Stimulated activated CD4-positive, alpha-beta T cell treated with anti-CD3 and anti-CD28 coated beads, Interleukin-2, amount 100 ng/mL, for 48 hours (primary cell): ENCODE measurements at regions not wholly inside any gene's neighbourhood (a gene's known extent, or its start where the extent isn't known, plus 50 kb on each side); places are given as distances from the start of the nearest gene placed in this dataset.

Experiments
- DNase-seq, 2 donors: peaks; one replicate each; pipeline ENCODE4 v3.0.0-alpha.2; 2020

DNA sequence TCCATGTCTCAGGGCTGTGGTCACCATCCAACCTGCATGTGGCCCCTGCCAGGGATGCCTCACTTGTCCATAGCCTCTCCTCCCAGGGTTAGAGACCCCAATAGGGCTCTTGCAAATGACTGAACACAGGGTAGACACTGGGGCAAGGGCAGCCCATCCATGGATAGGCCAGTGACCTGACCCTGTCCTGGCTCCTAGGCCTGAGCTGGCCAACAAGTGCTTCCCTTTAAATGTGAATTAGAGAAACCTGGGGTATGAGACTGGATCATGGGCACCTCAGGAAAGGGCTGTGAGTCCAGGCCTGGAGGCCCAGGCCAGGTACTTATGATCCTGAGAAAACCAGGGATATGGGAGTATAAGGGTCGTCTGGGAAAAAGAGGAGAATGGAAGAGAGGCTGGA, 64.5 kb downstream of the COPS8 start:
- DNase-seq: no peak

DNA sequence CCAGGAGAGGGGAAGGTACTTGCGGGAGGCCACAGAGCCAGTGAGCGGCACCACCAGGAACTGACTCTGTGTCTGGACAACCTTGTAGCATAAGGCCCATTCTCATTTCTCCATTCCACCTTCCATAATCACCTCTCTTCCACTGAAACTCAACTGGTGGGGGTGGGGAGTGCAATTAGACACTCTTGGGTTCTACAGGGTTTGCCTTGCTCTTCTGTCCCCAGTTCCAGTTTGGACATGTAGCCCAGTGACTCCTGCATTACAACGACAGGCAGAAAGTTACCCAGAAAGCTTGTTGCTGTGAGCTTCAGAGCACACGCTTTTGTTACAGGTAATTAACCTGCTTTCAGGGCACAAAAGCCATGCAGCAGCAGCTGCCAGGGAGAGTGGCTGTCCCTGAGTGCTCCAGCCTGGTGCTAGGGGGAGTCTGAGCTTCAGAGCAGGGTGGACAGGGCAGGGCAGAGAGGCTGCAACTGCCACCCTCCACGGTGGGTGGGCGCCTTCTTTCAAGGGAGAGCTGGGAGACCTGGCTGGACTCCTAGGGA, 65.2 kb downstream of the COPS8 start:
- no peak for DNase-seq

DNA sequence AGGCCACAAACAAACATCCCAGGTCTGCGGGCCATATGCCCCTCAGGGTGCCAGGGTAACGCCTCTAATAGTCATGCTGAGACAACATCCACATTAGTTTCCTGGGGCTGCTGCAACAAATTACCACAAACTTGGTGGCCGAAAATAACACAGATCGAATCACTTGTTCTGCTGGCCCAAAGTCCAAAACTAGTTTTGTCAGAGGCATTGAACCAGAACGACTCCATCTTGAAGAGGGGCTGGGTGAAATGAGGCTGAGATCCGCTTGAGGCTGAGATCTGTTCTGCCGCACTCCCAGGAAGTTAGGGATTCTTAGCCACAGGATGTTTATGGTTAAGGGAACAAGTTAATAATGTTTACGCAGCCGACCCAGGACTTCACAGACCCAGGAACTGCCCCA, 66.7 kb downstream of the COPS8 start:
- DNase-seq: no peak

DNA sequence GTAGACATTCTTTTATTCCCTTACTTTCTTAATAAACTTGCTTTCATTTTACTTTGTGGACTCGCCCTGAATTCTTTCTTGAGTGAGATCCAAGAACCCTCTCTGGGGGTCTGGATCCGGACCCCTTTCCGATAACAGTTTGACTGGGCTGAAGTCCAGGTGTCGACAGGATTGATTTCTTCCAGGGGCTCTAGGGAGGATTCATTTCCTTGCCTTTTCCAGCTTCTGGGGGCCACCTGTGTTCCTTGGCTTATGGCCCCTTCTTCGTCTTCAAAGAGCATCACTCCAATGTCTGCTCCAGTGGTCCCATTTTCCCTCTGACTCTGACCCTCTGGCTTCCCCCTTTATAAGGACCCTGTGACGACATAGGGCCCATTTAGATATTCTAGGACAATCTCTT, 67.5 kb downstream of the COPS8 start:
- no peak for DNase-seq

DNA sequence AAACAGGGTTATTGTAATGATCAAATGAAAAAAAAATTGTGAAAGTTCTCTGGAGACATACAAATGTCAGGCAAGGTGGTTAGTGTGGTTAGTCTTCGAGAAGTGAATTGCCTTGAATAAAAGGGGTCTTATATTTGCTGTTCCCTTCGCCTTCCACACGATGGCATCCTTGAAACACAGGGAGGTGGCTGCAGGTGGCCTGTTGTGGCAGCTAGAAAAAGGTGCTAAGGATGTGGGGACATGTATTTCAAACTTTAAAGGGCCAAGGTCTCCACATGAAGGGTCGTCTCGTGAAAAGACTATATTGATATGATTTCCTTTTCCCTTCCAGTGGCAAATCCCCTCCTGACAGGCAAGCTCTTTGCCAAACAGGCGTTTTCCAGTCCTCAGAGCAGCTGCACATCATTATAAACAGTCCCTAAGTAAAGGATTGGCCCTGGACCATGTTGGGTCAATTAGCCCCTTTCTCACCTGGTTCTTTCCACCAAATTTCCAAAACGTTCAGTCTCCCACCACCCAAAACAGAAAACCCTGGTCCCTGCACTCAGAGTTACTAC, 68.5 kb downstream of the COPS8 start:
- peak; percentile 48 to 58 for DNase-seq

DNA sequence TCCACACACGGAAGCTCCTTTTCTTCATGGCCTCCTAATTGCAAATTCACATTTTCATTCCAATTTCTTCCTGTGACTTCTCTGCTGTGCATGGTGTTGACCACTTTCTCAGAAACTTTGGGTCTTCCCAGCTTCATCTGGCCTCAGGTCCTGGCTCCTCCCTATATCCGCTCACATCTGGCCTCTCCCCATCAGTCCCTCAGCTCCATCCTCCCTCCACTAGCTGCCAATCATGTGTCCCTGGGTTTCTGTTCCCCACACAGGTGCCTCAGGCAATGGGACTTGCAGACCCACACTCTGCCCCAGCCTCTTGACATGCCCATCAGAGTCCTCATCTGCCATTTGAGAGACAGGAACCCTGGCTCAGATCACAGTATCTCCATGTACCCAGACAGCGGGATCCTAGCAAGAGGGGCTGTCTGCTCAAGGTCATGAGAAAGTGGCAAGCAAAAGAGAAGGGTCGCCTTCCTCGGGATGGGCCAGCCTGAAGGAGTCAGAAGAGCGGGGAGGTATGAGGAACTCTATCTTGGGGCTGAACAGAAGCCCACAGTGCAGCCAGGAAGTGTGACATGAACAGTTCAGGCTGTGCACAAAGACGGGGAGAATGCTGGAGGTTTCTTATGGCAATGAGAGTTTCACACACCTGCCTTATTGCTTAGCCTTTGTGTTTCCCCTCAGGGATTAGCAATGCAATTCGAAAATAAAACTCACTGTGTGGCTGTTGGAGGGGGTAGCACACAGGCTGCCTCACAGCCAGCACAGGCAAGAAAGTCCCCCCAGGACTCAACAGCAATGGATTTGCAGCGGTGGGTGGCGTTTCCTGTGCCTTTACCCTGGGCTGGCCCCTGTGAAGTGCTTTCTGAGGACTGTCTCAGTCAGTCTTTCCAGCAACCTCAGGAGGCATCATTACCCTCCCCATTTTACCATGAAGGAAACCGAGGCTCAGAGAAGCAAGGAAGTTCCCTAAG, 69.5 kb downstream of the COPS8 start:
- no peak for DNase-seq

DNA sequence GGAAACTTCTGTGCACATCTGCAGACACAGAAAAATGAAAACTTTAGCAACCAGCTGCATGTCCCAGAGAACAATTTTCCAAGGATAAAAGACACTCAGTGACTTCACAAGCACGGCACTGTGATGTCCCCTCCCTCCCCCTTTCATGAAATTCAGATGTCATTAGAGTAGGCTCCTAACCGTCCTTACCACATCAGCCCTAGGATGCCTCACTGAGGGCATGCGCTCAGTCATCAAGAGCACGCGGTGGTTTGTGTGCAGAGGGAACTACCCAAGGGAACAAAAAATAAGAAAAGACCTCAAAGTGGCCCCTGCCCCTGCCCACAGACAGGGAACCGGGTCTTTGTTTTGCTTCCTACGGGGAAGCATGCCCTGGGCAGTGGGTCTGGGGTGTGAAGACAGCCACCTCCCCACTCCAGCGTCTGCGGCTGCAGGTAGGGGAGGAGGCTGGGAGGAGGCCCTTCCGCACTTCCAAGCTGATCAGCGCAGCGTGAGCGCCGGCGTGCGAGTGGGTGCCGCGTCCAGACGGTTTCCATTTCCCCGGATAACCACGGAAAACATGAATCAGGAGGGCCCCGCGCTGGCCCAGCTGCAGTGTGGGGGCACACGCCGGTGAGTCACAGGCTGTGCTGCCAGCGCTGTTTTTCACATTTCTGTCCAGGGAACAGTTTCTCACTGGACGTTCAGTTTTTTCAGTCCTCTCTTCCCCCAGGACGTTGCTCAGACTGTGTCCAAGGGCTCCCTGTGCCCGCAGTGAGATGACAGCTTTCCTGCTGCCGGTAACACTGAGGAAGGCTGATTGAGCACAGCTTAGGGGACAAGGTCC, 70.6 kb downstream of the COPS8 start:
- DNase-seq: peak; percentile 48 to 56

DNA sequence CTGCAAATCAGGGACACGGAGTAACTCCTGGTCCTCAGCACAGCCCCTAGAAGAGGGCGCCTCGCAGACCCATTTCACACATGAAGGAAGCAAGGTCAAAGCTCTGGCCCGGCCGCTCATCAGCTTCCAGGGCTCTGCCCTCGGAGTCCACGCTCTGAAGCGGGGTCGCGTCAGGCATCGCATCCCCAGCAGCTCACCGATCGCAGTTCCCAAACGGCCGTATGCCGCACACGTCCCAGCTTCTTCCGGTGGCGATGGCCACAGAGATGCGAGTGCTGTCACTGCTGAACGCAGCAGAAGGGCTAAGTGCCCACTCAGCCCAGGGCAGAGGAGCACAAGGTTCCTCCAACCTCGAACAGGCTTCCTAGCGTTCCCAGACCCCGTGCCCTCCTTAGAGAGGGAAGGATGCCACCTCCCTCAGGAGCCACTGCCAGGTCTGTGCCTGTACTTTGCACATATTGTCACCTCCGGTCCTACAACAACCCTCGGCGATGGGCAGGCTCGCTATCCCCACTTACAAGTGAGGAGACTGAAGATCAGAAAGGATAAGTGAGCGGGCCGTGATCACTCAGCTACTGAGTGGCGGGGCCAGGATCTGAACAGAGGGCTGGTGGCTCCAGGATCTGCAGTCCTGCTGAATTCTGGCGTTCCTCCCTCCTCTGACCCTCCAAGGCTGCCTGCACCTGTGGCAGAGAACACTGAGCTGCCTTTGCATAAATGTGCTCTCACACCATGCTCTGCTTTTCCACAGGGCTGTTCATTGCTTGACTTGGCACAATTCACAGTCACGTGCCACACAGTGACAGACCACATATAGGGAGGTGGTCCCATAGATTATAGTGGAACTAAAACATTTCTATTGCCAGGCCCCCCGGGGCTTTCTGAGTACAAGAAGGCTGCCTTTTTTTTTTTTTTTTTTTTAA, 71.4 kb downstream of the COPS8 start:
- DNase-seq: no peak

DNA sequence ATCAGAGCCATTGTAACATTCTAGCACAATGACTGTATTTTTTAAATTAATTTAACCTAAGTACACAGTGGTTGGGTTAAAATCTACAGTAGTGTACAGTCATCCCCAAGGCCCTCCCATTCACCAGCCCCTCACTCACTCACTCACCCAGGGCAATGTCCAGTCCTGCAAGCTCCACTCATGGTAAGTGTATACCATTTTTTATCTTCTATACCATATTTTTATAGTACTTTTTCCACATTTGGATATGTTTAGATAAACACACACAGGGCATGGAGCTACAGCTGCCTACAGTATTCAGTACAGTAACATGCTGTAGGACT, 72.1 kb downstream of the COPS8 start:
- no peak for DNase-seq

DNA sequence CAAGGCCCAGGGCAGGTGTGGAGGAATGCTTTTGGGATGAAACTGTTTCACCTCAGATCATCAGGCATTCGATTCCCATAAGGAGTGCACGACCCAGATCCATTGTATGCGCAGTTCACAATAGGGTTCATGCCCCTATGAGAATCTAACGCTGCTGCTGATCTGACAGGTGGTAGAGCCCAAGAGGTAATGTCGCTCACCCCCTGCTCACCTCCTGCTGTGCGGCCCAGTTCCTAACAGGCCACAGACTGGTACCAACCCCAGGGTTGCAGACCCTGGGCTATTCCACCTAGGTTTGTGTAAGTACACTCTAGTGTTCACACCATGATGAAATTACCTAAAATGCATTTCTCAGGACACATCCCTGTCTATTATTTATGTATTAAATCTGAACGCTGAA, 72.5 kb downstream of the COPS8 start:
- no peak for DNase-seq

DNA sequence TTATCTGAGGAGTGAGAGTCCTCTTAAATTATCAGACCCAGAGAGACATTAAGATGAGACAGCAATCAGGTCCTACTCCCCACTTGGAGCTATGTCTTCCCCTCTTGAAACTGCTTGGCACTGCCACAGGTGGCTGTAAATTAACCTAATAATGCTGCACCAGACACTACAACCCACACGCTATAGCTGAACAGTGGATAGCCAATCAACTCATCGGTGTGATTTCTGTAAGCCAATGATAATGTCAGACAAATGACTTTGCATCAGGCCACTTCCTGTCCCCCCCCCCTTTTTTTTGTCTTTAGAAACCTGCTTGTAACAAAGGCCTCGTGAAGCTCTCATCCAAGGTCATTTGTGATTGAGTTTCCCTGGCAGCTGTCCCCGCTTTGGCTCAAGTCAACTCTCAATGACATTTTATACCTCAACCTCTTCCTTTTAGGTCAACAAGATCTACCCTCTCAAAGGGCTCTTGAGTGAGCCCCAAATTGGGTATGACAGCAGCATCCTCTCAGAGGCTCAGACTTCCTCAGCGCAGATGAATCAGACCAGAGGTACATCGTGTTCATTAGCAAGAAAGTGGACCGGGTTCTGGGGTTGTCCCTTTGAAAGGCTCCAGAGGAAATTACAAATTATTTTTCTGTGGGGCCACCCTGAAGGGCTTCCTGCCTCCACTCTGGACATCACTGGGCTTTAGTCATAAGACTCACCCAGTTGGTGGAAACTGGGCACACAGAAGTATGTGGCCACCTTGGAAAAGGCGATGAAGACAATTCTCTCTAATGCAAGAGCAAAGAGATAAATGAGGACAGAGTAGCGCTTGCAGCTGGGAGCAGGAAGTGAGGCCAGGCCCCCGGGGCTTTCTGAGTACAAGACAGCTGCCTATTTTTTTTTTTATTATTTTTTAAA, 73.6 kb downstream of the COPS8 start:
- no peak for DNase-seq

DNA sequence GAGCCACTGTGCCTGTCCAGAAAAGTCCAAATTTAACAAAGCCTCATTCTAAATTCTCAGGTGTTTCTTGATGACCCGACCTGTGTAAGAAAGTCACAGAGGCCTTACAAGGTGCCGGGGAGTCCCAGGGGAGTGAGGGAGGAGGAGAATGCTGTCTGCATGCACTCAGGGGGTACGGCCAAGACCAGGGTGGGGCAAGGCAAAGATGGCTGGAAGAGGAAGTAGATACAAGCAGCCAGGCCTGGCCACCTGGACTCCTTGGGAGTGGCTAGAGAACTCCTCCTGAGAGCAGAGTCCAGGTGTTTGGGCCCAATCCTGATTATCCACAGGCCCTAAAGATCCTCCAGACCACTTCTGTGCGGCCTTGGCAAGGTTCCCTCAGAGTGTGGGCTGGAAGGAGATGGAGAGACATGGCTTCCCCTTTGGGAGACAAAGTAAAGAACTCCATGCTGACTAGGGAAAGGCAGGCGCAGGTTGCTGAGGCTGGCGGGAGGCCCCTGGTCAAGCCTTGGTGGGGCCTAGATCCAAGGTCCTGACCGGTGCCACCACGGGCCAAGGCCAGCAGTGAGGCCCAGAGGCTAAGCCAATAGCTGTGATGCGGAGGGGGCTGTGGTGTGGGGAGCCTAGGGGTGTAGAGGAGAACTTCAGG, 74.7 kb downstream of the COPS8 start:
- no peak for DNase-seq

DNA sequence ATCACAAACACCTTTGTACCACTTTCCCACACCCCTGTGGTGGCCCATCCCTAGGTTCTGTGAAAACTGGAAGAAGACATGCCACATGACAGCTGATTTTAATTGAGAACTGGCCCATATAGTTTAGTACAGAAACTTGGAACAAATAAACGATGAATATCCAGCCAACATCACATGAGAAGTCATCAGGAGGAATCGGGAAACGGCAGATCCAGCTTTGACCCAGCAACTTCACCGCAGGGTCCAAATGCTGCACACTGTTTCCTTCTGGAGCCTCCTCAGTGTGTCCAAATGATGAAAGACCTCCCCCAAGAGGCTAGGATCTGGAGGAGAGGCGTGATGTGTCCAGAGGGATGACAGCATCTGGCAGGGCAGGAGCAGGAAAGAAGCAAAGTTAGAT, 75.5 kb downstream of the COPS8 start:
- DNase-seq: no peak

DNA sequence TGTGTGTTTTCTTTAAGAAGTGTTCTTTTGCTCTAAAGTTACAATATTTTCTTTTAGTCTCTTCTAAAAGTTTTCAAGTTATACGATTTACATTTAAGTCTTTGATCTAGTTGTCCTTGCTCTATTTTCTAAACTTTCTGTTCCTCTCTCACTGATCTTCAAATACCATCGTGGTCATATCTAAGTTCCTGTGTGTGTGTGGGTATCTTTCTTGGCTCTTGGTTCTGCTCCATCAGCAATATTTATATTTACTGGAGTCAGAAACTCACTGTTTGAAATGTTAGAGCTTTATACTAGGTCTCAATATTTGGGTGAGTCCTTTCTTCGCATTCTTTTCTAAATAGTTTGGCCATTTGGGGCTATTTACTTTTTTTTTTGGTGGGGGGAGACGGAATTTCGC, 77.3 kb downstream of the COPS8 start:
- DNase-seq: no peak

DNA sequence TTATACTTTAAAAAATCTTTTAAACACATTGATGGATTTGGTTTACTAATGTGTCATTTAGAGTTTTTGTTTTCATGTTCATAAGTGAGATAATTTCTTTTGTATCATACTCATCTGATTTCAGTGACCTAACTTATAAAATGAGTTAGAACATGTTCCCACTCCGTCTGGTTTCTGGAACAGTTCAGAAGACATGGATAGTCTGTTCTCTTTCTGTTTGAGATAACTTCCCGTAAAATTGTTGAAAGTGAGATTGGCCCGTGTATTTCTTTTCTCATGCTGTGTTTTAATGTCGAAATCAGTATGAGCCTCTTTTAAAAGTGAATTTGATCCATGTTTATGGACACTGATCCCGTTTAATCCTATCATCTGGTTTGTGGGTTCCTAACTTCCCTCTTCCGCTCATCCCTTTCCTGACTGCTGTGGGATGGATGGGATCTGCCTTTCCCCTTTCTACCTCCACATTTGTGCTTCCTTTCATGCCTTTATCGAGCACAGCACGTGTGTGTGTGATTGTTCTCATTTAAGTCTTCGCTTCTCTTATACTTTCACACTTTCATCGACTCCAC, 78.9 kb downstream of the COPS8 start:
- DNase-seq: no peak

DNA sequence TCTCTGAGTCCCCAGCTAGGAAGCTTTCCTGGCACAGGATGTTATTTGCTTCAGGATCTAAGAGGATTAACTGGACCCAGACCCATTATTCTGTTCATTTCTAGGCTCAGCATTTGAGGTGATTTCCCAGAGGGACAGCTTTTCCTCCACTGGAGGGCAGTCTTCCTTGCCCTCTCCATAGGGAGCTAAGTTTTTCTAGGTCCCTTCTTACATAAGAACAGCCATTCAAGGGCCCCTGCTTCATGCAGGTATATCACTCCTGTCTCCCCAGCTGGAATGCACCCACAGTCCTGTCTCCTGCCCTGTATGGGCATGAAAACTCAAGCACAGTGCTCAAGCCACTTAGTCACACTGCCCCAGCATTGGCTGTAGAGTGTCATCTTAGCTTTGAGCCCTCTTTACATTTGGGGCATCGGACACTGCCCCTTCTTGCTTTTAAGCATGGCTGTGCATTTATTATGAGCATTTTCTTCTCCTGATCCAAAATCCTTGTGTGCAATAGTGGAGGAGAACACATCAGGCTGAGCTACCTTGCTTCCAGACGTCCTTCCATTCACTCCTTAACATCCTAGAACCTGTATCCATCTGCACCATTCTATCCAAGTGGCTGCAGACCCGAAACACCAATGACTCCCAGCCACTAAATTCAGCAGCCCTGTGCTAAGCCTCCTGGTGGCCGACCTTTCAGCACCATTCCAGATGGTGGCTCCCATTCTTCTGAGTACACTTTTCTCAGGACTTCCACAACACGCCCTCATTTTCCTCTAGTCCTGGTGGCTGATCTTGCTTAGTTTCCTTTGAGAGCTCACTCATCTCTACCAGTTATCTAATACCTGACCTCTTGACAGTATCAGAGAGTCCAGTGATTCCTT, 80.0 kb downstream of the COPS8 start:
- DNase-seq: no peak

DNA sequence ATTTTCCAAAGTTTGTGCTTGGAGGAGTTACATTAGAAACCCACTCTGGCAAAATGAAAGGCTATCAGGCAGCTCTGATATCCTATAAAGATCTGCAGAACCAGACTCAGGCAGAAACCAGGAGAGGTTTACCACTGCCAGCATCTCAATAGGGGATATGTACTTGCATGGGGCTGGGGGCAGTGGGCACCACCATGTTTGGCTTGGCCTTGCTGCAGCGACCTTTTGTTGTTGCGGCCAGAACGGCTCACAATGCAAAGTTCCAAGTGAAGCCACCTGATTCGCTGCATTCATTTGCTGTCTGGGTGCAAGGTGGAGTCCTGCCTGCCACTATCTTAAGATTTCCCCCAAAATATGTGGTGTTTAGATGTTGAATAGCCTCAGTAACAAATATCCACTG, 81.3 kb downstream of the COPS8 start:
- no peak for DNase-seq

DNA sequence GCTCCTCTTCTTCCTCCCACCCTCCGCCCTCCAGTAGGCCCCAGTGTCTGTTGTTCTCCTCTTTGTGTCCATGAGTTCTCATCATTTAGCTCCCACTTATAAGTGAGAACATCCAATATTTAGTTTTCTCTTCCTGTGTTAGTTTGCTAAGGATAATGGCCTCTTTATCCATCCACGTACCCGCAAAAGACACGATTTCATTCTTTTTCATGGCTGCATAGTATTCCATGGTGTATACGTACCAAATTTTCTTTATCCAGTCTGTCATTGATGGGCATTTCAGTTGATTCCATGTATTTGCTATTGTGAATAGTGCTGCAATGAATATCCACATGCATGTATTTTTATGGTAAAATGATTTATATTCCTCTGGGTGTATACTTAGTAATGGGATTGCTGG, 82.2 kb downstream of the COPS8 start:
- no peak for DNase-seq

DNA sequence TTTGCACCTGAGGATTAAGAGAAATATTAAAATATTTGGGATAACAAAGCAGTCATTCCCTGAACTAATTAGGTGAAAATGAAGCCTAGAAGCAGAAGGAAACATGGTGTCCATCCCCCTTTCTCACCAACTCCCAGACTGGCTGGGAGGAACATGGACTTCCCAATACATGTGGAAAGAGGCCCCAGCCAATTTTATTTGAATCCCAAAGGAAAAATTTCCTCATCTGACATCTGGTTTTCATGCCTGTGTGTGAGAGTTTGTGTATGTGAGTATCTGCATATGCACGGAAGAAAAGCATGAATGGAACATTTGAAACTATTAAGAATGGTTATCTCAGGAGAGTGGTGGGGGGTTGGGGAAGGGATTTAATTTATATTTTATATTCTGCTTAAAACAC, 84.3 kb downstream of the COPS8 start:
- no peak for DNase-seq
